AG10803 (cell line): ENCODE measurements at regions not wholly inside any gene's neighbourhood (a gene's known extent, or its start where the extent isn't known, plus 50 kb on each side); places are given as distances from the start of the nearest gene placed in this dataset.

Experiments used
- DNase-seq: peaks from one replicate; pipeline ENCODE4 v3.0.0; 2010; ENCODE audit warnings: low read depth
- H3K4me3 ChIP-seq: 2 replicates; pipeline ENCODE4 v1.5.1; 2011; ENCODE audit warnings: mild to moderate bottlenecking, low read length, control low read depth
- CTCF ChIP-seq: conservative IDR thresholded peaks from 2 replicates; pipeline ENCODE4 v1.5.1; 2011; ENCODE audit warnings: mild to moderate bottlenecking, low read length, control low read depth, inconsistent platforms

- TF ChIP-seq CTCF = no peak
- no peak for DNase-seq
- no peak overlapping the region for H3K4me3 ChIP-seq
Observed at GRCh38 chr9:23467276-23467675, 358.8 kb downstream of the ELAVL2 start.

- no peak for TF ChIP-seq CTCF
- H3K4me3 ChIP-seq = no peak overlapping the region
- DNase-seq = no peak
Observed at GRCh38 chr9:23477908-23478307, 348.1 kb downstream of the ELAVL2 start.

- no peak overlapping the region for H3K4me3 ChIP-seq
- TF ChIP-seq CTCF = no peak
- no peak for DNase-seq
Observed at GRCh38 chr9:23483566-23483965, 342.5 kb downstream of the ELAVL2 start.

- TF ChIP-seq CTCF = peak; percentile 51
- peak; percentile 28 for DNase-seq
- H3K4me3 ChIP-seq = no peak overlapping the region
Observed at GRCh38 chr9:23492126-23493002, 333.7 kb downstream of the ELAVL2 start.

- TF ChIP-seq CTCF = no peak
- H3K4me3 ChIP-seq = no peak overlapping the region
- no peak for DNase-seq
Observed at GRCh38 chr9:23493219-23493618, 332.8 kb downstream of the ELAVL2 start.

GRCh38 chr9:23496489-23497136, 329.4 kb downstream of the ELAVL2 start:
- H3K4me3 ChIP-seq = no peak overlapping the region
- no peak for TF ChIP-seq CTCF
- no peak for DNase-seq

GRCh38 chr9:23497137-23497504, 328.9 kb downstream of the ELAVL2 start:
- TF ChIP-seq CTCF = no peak
- DNase-seq = no peak
- no peak overlapping the region for H3K4me3 ChIP-seq
